ENCODE measurements at regions not wholly inside any gene's neighbourhood (a gene's known extent, or its start where the extent isn't known, plus 50 kb on each side); places are given as distances from the start of the nearest gene placed in this dataset.

- Mint-ChIP-seq H3K36me3 (ENCODE audit: insufficient read depth, unreplicated experiment) (no peaks in the 10 kb centered on the region), H3K4me3 (ENCODE audit: unreplicated experiment) (no peak overlapping the region), H3K4me1 (ENCODE audit: insufficient read depth, unreplicated experiment) (no peaks in the 10 kb centered on the region), H3K27me3 (ENCODE audit: insufficient read depth, unreplicated experiment) (peaks cover 11% of the 10 kb centered on the region), H3K27ac (ENCODE audit: low read depth, unreplicated experiment) (no peak overlapping the region), H3K9me3 (ENCODE audit: unreplicated experiment) (no peaks in the 10 kb centered on the region)
- ChIA-PET POLR2A (interaction anchor here (0.6 kb wide), 1 partner anchor 123 kb away, joined by 3 read pairs; no protein-coding TSS in a partner anchor), CTCF (interaction anchor here (1.2 kb wide), 1 partner anchor 14 kb away, joined by 4 read pairs; no protein-coding TSS in a partner anchor)
- intact Hi-C loops (cut with micrococcal nuclease): no loop called here
- no peak for DNase-seq (ENCODE audit: unreplicated experiment)
- no TSS peak for BruUV-seq (replicated peaks)
- TF ChIP-seq, protein P1, sequence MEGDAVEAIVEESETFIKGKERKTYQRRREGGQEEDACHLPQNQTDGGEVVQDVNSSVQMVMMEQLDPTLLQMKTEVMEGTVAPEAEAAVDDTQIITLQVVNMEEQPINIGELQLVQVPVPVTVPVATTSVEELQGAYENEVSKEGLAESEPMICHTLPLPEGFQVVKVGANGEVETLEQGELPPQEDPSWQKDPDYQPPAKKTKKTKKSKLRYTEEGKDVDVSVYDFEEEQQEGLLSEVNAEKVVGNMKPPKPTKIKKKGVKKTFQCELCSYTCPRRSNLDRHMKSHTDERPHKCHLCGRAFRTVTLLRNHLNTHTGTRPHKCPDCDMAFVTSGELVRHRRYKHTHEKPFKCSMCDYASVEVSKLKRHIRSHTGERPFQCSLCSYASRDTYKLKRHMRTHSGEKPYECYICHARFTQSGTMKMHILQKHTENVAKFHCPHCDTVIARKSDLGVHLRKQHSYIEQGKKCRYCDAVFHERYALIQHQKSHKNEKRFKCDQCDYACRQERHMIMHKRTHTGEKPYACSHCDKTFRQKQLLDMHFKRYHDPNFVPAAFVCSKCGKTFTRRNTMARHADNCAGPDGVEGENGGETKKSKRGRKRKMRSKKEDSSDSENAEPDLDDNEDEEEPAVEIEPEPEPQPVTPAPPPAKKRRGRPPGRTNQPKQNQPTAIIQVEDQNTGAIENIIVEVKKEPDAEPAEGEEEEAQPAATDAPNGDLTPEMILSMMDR (IDR thresholded peaks at IDR 0.05; ENCODE audit: unreplicated experiment): no peak
Measured at GRCh38 chrX:130524476-130525194, 122.8 kb downstream of the RBMX2 start.

DNA sequence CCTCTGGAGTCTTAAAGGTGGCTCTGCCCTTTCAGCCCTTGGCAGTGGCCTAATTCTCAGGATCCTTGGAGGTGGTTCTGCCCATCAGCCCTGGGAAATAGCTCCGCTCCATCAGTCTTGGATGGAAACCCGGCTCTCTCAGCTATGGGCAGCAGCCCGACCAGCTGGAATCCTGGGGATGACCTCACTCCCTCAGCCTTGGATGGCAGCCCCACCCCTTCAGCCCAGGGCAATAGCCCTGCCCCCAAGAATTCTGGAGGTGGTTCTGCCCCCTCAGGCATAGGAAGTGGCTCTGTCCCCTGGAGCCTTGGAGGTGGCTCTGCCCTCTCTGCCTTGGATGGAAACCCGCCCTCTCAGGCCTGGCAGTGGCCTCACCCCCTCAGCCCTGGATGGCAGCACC lies 127.7 kb downstream of the RBMX2 start:
- DNase-seq (ENCODE audit: unreplicated experiment): no peak
- intact Hi-C loops (cut with micrococcal nuclease): no loop called here
- H3K4me1 Mint-ChIP-seq (ENCODE audit: insufficient read depth, unreplicated experiment): no peaks in the 10 kb centered on the region
- no peaks in the 10 kb centered on the region for H3K9me3 Mint-ChIP-seq (ENCODE audit: unreplicated experiment)
- H3K36me3 Mint-ChIP-seq (ENCODE audit: insufficient read depth, unreplicated experiment): no peaks in the 10 kb centered on the region
- H3K27me3 Mint-ChIP-seq (ENCODE audit: insufficient read depth, unreplicated experiment): peaks cover 25% of the 10 kb centered on the region
- H3K27ac Mint-ChIP-seq (ENCODE audit: low read depth, unreplicated experiment): no peak overlapping the region
- TF ChIP-seq, protein P1 (IDR thresholded peaks at IDR 0.05; ENCODE audit: unreplicated experiment): no peak
- ChIA-PET POLR2A (no interaction called here), CTCF (no interaction called here)
- no peak overlapping the region for H3K4me3 Mint-ChIP-seq (ENCODE audit: unreplicated experiment)
- no TSS peak for BruUV-seq (replicated peaks)

DNA sequence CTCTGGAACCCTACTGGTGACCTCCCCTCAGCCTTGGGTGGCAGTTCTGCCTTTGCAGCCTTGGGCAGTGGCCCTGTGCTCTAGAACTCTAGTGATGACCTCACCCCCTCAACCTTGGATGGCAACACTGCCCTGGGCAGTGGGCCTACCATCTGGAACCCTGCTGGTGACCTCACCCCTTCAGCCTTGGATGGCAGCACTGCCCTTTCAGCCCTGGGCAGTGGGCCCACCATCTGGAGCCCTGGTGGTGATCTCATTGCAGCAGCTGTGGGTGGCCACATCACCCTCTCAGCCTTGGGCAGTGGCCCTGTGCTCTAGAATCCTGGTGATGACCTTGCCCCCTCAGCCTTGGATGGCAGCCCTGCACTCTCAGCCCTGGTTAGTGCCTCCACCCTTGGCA lies 129.3 kb downstream of the RBMX2 start:
- BruUV-seq (replicated peaks): no TSS peak
- POLR2A ChIA-PET: no interaction called here
- no peak overlapping the region for H3K27ac Mint-ChIP-seq (ENCODE audit: low read depth, unreplicated experiment)
- no peaks in the 10 kb centered on the region for H3K36me3 Mint-ChIP-seq (ENCODE audit: insufficient read depth, unreplicated experiment)
- intact Hi-C loops (cut with micrococcal nuclease): no loop called here
- H3K4me1 Mint-ChIP-seq (ENCODE audit: insufficient read depth, unreplicated experiment): no peaks in the 10 kb centered on the region
- no peak for DNase-seq (ENCODE audit: unreplicated experiment)
- CTCF ChIA-PET: no interaction called here
- TF ChIP-seq, protein P1 (IDR thresholded peaks at IDR 0.05; ENCODE audit: unreplicated experiment): no peak
- H3K4me3 Mint-ChIP-seq (ENCODE audit: unreplicated experiment): no peak overlapping the region
- H3K27me3 Mint-ChIP-seq (ENCODE audit: insufficient read depth, unreplicated experiment): peaks cover 38% of the 10 kb centered on the region
- no peaks in the 10 kb centered on the region for H3K9me3 Mint-ChIP-seq (ENCODE audit: unreplicated experiment)

GRCh38 chrX:130539721-130540321 lies 138.0 kb downstream of the RBMX2 start:
- ChIA-PET CTCF (interaction anchor here (0.7 to 3.8 kb wide), 8 partner anchors 16 to 377 kb away, joined by 3 to 29 read pairs (median 4); partner anchors contain the start of gene RBMX2), POLR2A (interaction anchor here (0.6 to 0.7 kb wide), 2 partner anchors 80 to 145 kb away, joined by 3 to 4 read pairs; no protein-coding TSS in a partner anchor)
- TF ChIP-seq, protein P1 (IDR thresholded peaks at IDR 0.05; ENCODE audit: unreplicated experiment): peak; percentile 54
- no peaks in the 10 kb centered on the region for H3K36me3 Mint-ChIP-seq (ENCODE audit: insufficient read depth, unreplicated experiment)
- peaks cover 30% of the 10 kb centered on the region for H3K27me3 Mint-ChIP-seq (ENCODE audit: insufficient read depth, unreplicated experiment)
- BruUV-seq (replicated peaks): no TSS peak
- no peak overlapping the region for H3K27ac Mint-ChIP-seq (ENCODE audit: low read depth, unreplicated experiment)
- no peak overlapping the region for H3K4me3 Mint-ChIP-seq (ENCODE audit: unreplicated experiment)
- intact Hi-C loops (cut with micrococcal nuclease): loop anchor here (1.0 kb wide), 1 partner anchor 377 kb away; no protein-coding TSS in a partner anchor
- no peaks in the 10 kb centered on the region for H3K4me1 Mint-ChIP-seq (ENCODE audit: insufficient read depth, unreplicated experiment)
- no peaks in the 10 kb centered on the region for H3K9me3 Mint-ChIP-seq (ENCODE audit: unreplicated experiment)
- peak; percentile 66 for DNase-seq (ENCODE audit: unreplicated experiment)

Data from MCF 10A (cell line).